HepG2 (cell line): ENCODE measurements at regions not wholly inside any gene's neighbourhood (a gene's known extent, or its start where the extent isn't known, plus 50 kb on each side); places are given as distances from the start of the nearest gene placed in this dataset.
"Not testable (repeated sequence)": the region's sequence is repeated elsewhere in the genome, so short reads cannot be mapped to it uniquely, and the experiment has no call there.

Experiments
- ATAC-seq: fragments of 200-7000 bp; cut with Tn5 transposase; 3 replicates; pipeline ENCODE4 v1.9.1; 2020; ENCODE audit warnings: mild to moderate bottlenecking, moderate library complexity
- BruUV-seq: library from RNA; stranded (reverse); fragments of 400-500 nt; replicated peaks from 2 replicates; lab custom pipeline; 2021; lab: Mats Ljungman, UMichigan
- CTCF ChIA-PET: fragments of 300-600 bp; formaldehyde crosslinking; extraction: SDS; loops from one replicate; lab custom pipeline; 2021; ENCODE audit warnings: low total read pairs, inconsistent platforms, low intra/inter-chr PET ratio; lab: Yijun Ruan, JAX
- POLR2A ChIA-PET: fragments of 350-600 bp; sonication (Branson Sonifier 250); formaldehyde crosslinking; loops from one replicate; lab custom pipeline; 2020; ENCODE audit warnings: antibody characterized with exemption, inconsistent platforms; lab: Yijun Ruan, JAX
- DNase-seq: peaks from one replicate; pipeline ENCODE4 v3.0.0-alpha.2; 2015; ENCODE audit warnings: low spot score
- FAIRE-seq: peaks from 3 replicates; lab custom pipeline; 2011; peaks lifted over from hg19 to GRCh38; lab: Jason Lieb, UNC
- H2AFZ ChIP-seq: one replicate; pipeline ENCODE4 v1.6.1; 2011; ENCODE audit warnings: low read length, inconsistent platforms
- H3K27ac ChIP-seq: fragments of 300-600 bp; 3 replicates; pipeline ENCODE4 v1.8.0; 2011; ENCODE audit warnings: mixed run types, mild to moderate bottlenecking, mixed read lengths, low read length, inconsistent platforms; ENCODE audit not compliant: insufficient read depth; ENCODE audit errors: extremely low read length
- H3K27me3 ChIP-seq, 2 experiments: fragments of 200-600 bp in 1 of 2; 2 replicates in 1 of 2; 3 replicates in 1 of 2; pipeline versions ENCODE4 v1.6.0 to v1.8.0; 2011; ENCODE audit warnings: low read length in 2 of 2, mild to moderate bottlenecking in 2 of 2, moderate library complexity in 2 of 2, inconsistent platforms in 1 of 2; ENCODE audit not compliant: insufficient read depth in 2 of 2, control insufficient read depth in 1 of 2
- H3K36me3 ChIP-seq, 2 experiments: fragments of 200-600 bp in 1 of 2; replicated peaks in 1 of 2; 2 replicates in 1 of 2; 3 replicates in 1 of 2; pipeline versions ENCODE4 v1.5.1 to v1.8.0; 2011; ENCODE audit warnings: low read length in 2 of 2, inconsistent platforms in 1 of 2; ENCODE audit not compliant: insufficient read depth in 2 of 2, control insufficient read depth in 1 of 2
- H3K4me1 ChIP-seq: 2 replicates; pipeline ENCODE4 v1.5.1; 2012; ENCODE audit warnings: low read length, inconsistent platforms; ENCODE audit not compliant: insufficient read depth
- H3K4me2 ChIP-seq: 2 replicates; pipeline ENCODE4 v1.6.0; 2011; ENCODE audit warnings: low read depth, low read length, inconsistent platforms
- H3K4me3 ChIP-seq, 3 experiments: fragments of 200-600 bp in 1 of 3; sonication (generic), shearing (Covaris generic) in 1 of 3; replicated peaks in 1 of 3; 2 replicates each; pipeline ENCODE4 v1.5.1; 2011 to 2016; ENCODE audit warnings: low read length in 3 of 3, inconsistent platforms in 2 of 3, low read depth in 2 of 3, mild to moderate bottlenecking in 2 of 3, control low read depth in 1 of 3, mixed read lengths in 1 of 3; ENCODE audit not compliant: insufficient read depth in 1 of 3
- H3K79me2 ChIP-seq: one replicate; pipeline ENCODE4 v1.6.1; 2011; ENCODE audit warnings: low read length, inconsistent platforms; ENCODE audit not compliant: insufficient read depth
- H3K9ac ChIP-seq: 2 replicates; pipeline ENCODE4 v1.6.0; 2011; ENCODE audit warnings: mild to moderate bottlenecking, low read depth, low read length, inconsistent platforms; ENCODE audit not compliant: insufficient read depth
- H3K9me3 ChIP-seq: 2 replicates; pipeline ENCODE4 v1.5.1; 2012; ENCODE audit warnings: mild to moderate bottlenecking, low read length
- H4K20me1 ChIP-seq: 2 replicates; pipeline ENCODE4 v1.6.0; 2011; ENCODE audit warnings: inconsistent platforms, mild to moderate bottlenecking, low read length, moderate library complexity; ENCODE audit not compliant: insufficient read depth
- RAD21 ChIP-seq: fragments of 450-650 bp; formaldehyde crosslinking; IDR thresholded peaks from 2 replicates; pipeline ENCODE4 v1.5.0; 2020; ENCODE audit warnings: mild to moderate bottlenecking
- STAG1 ChIP-seq: sonication (generic); formaldehyde crosslinking; IDR thresholded peaks from 2 replicates; pipeline ENCODE4 v1.4.0; 2020; ENCODE audit warnings: missing genetic modification reagents
- WGBS: methylation state at CpG from one replicate; pipeline ENCODE4 v1.1.6; 2017; ENCODE audit warnings: low lambda C conversion rate; 5-methylcytosine and 5-hydroxymethylcytosine counted together
- in situ Hi-C: cut with HindIII; loops from 2 replicates; pipeline ENCODE4 v1.10.0; 2017; ENCODE audit warnings: low pct_unique_long_range_greater_than_20kb; ENCODE audit not compliant: extremely low pct_ligation_motif_present
- intact Hi-C: fragments of 100-400 bp; cut with micrococcal nuclease; formaldehyde crosslinking; loops from one replicate; pipeline ENCODE4 v1.10.0; 2022; ENCODE audit not compliant: unreplicated experiment
- TF ChIP-seq, protein P1 (sequence below): sonication (generic); formaldehyde crosslinking; IDR thresholded peaks from 2 replicates; pipeline ENCODE4 v1.5.0; 2020; ENCODE audit warnings: mild to moderate bottlenecking, missing genetic modification reagents, moderate library complexity

DNA sequence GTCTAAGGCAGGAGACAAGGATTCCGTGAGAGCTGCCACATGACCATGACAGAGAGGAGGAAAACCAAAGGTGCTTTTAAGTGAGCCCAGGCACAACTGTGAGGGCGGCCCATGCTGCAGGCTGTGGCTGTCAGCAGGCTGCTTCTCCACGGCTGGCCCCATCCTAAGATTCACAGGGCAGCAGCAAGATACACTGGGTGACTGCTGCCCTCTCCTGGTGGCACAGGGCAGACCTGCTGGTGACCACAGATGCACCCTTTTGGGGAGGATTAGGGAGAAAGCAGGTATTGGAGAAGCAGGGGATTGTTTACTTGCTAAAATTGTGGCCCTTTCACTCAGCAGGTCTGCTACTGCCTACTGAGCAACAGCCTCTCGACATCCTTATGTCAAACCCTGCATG is 125.4 kb upstream of the ALDH3B2 start:
- POLR2A ChIA-PET, result not testable (repeated sequence)
- TF ChIP-seq RAD21 (CRISPR knock-in tag) (peak; percentile 65; the same call in 1 of the 2 replicates), STAG1 (CRISPR knock-in tag) (peak; percentile 50)
- TF ChIP-seq, protein P1, sequence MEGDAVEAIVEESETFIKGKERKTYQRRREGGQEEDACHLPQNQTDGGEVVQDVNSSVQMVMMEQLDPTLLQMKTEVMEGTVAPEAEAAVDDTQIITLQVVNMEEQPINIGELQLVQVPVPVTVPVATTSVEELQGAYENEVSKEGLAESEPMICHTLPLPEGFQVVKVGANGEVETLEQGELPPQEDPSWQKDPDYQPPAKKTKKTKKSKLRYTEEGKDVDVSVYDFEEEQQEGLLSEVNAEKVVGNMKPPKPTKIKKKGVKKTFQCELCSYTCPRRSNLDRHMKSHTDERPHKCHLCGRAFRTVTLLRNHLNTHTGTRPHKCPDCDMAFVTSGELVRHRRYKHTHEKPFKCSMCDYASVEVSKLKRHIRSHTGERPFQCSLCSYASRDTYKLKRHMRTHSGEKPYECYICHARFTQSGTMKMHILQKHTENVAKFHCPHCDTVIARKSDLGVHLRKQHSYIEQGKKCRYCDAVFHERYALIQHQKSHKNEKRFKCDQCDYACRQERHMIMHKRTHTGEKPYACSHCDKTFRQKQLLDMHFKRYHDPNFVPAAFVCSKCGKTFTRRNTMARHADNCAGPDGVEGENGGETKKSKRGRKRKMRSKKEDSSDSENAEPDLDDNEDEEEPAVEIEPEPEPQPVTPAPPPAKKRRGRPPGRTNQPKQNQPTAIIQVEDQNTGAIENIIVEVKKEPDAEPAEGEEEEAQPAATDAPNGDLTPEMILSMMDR, result peak; percentile 51
- TF ChIP-seq, all 625 proteins: peak for 3; not testable (repeated sequence) for 622
- H3K4me2 ChIP-seq, H3K27me3 ChIP-seq, H2AFZ ChIP-seq, DNase-seq, FAIRE-seq, BruUV-seq, H3K9me3 ChIP-seq, H3K27ac ChIP-seq, H3K4me3 ChIP-seq, intact Hi-C loops, ATAC-seq, H3K79me2 ChIP-seq, H3K9ac ChIP-seq, H4K20me1 ChIP-seq, H3K36me3 ChIP-seq, CTCF ChIA-PET: not testable (repeated sequence)
- H3K4me1 ChIP-seq, result peaks cover 16% of the 10 kb centered on the region; the same call in 1 of the 2 replicates
- in situ Hi-C loops, result loop anchor here (25.0 kb wide), 1 partner anchor 138 kb away; the partner anchor contains the start of genes ACY3 and ALDH3B2
- 20% methylated on average over 4 of the region's 4 CpGs for WGBS

DNA sequence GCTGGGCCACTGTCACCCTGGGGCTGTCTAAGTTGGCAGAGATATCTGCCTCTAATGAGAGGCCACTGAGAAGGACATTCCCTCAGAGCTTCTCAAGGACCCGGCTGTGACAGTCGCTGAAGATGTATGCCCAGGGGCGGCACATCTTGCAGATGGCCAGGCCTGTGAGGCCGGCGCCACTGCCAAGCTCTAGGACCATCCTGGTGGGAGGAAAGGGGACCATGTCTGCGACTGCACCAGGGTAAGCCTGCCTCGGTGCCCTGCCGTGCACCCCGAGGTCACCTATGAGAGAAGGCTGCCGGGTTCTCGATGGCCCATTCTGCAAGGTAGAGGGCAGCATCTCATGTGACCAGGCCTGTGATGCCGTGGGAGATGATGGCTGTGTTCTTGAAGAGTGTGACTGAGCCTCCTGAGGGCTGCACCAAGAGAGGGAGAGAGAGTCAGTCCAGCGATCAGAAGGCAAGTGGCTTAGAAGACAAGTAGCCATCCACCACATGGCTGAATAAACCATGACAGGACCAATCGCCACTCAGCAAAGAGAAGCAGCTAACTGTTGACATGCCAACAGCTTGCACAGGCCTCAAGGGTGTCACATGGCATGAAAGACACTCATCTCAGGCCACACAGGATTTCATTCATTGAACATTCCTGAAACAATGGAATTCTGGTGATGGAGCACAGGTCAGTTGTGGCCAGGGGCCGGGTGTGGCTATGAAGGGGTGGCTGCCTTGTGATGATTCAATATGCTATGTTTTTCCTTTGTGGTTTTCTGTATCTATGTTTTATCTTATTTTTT is 123.5 kb upstream of the ALDH3B2 start:
- FAIRE-seq, H3K79me2 ChIP-seq, H3K4me1 ChIP-seq, H4K20me1 ChIP-seq, H3K9me3 ChIP-seq, DNase-seq, intact Hi-C loops, H3K4me3 ChIP-seq, POLR2A ChIA-PET, BruUV-seq, H2AFZ ChIP-seq, H3K9ac ChIP-seq, H3K27ac ChIP-seq, H3K4me2 ChIP-seq, H3K27me3 ChIP-seq, ATAC-seq, CTCF ChIA-PET, H3K36me3 ChIP-seq: not testable (repeated sequence)
- WGBS, result 91% methylated on average over 4 of the region's 15 CpGs
- in situ Hi-C loops, result loop anchor here (25.0 kb wide), 1 partner anchor 136 kb away; the partner anchor contains the start of genes ACY3 and ALDH3B2
